ENCODE measurements at regions not wholly inside any gene's neighbourhood (a gene's known extent, or its start where the extent isn't known, plus 50 kb on each side); places are given as distances from the start of the nearest gene placed in this dataset.

DNA sequence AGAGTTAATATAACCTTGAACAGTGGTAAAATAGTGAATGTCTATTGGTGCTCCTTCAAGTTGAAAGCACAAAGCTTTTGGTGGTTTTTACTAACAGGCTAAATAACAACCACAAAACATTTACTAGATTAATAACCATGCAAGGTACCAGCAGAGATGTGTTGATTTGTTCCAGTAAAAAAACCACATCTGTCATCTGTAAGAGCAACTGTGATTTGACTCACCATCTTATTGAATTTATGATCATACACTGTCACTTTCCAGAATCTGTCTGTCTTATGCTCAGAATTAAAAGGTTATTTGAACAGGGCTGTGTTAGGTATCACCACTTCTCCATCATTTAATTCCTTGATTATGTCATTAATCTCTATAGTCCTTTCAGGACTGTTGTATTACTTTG, 107.0 kb upstream of the PTHLH start:
- no peak overlapping the region for H3K27ac Mint-ChIP-seq (ENCODE audit: unreplicated experiment)
- TF ChIP-seq, protein P1, sequence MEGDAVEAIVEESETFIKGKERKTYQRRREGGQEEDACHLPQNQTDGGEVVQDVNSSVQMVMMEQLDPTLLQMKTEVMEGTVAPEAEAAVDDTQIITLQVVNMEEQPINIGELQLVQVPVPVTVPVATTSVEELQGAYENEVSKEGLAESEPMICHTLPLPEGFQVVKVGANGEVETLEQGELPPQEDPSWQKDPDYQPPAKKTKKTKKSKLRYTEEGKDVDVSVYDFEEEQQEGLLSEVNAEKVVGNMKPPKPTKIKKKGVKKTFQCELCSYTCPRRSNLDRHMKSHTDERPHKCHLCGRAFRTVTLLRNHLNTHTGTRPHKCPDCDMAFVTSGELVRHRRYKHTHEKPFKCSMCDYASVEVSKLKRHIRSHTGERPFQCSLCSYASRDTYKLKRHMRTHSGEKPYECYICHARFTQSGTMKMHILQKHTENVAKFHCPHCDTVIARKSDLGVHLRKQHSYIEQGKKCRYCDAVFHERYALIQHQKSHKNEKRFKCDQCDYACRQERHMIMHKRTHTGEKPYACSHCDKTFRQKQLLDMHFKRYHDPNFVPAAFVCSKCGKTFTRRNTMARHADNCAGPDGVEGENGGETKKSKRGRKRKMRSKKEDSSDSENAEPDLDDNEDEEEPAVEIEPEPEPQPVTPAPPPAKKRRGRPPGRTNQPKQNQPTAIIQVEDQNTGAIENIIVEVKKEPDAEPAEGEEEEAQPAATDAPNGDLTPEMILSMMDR (conservative IDR thresholded peaks at IDR 0.05), result no peak
- no peaks in the 10 kb centered on the region for H3K27me3 Mint-ChIP-seq (ENCODE audit: low read depth)
- DNase-seq (ENCODE audit: low read depth, low spot score), result no peak
- H3K4me1 Mint-ChIP-seq, result no peaks in the 10 kb centered on the region
- H3K36me3 Mint-ChIP-seq (ENCODE audit: low read depth), result peaks cover 2% of the 10 kb centered on the region
- H3K9me3 Mint-ChIP-seq, result peaks cover 9% of the 10 kb centered on the region
- no peak overlapping the region for H3K4me3 Mint-ChIP-seq

DNA sequence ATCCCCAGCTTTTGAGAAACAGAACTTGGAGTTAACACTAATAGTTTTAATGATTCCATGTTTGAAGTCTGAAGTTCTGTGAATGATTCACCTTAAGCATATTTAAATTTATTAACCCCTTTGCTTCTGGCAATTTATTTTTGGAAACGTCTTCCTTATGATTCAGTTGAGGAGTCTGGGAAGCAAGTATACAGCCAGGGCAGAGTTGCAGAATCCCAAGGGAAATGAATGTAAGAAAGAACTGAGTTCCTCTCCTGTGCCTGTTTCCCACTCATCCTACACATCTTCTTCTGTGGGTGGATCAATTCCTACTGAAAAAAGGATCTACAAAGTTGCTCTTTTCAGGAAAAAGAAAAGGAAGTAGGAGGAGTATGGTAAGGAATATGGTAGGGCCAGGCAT, 108.2 kb upstream of the CCDC91 start:
- no peaks in the 10 kb centered on the region for H3K36me3 Mint-ChIP-seq (ENCODE audit: low read depth)
- peaks cover 4% of the 10 kb centered on the region for H3K9me3 Mint-ChIP-seq
- no peaks in the 10 kb centered on the region for H3K4me1 Mint-ChIP-seq
- DNase-seq (ENCODE audit: low read depth, low spot score), result no peak
- no peak overlapping the region for H3K4me3 Mint-ChIP-seq
- H3K27me3 Mint-ChIP-seq (ENCODE audit: low read depth), result no peaks in the 10 kb centered on the region
- TF ChIP-seq, protein P1 (conservative IDR thresholded peaks at IDR 0.05), result no peak
- no peak overlapping the region for H3K27ac Mint-ChIP-seq (ENCODE audit: unreplicated experiment)

DNA sequence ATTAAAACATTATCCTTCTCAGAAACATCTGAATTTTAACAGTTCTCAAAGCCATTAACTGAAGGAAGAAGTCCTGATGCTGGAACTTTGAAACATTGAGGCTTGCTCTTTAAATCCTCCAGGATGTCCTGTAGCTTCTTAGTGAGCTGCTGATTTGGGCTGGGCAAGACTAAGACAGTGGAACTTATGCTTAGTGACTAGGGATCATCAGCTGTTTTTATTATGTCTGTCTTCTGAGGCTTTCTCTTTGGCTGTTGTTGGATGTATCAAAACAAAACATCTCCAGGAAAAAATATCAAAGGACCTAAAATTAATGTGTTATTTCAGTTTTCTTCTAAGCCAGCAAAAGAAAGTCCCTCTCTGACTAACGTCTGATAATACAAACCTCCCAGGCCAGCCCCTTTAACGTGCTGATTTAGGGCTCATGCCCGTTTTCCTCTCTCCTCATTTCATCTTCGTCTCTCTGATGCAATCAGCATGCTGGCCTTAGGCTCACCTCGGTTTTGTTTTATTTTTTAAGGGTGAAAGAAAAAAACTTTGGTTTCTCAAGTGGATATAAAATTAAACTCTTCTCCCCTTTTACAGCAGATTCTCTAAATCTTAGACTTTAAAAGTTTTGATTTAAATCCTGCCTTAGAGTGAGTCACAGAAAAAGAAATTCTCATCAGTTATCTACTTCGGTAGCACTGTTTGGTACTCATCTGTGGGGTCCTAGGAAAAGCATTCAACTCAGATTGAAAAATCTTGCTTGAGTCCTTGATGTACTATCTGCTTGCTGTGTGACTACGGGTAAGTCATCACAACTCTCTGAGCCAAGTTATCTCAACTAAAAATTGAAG, 106.2 kb upstream of the CCDC91 start:
- Mint-ChIP-seq H3K27ac (ENCODE audit: unreplicated experiment) (no peak overlapping the region), H3K9me3 (no peaks in the 10 kb centered on the region), H3K36me3 (ENCODE audit: low read depth) (no peaks in the 10 kb centered on the region), H3K4me3 (no peak overlapping the region), H3K4me1 (no peaks in the 10 kb centered on the region), H3K27me3 (ENCODE audit: low read depth) (no peaks in the 10 kb centered on the region)
- DNase-seq (ENCODE audit: low read depth, low spot score), result no peak
- TF ChIP-seq, protein P1 (conservative IDR thresholded peaks at IDR 0.05), result no peak

DNA sequence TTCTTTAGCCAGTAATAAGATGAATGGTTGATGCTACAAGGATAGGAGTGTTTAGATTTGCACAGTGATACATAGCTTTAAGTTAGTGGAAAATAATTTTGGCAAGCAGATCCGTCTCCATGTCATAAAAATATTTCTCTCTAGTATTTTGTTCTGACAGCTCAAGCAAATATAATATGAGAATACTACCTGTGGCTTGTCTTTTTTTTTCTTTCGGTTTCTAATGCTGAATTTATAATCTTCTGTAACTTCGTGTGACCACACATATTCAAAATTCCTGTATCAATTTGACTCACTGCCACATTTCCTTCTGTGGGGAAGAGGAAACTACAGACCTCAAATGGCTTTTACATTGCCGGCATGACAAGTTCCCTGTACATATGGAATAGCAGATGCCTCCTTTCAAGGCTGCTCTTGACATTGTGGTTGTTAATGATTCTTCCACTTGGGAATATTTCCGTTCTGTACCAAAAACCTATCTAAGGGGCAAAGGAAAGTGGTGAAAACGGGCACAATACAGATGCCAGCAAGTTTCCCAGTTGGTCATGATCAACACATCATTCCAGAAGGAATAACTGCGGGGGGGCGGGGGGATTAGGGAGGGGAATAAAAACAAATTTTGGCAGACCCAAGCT, 103.6 kb upstream of the CCDC91 start:
- H3K4me1 Mint-ChIP-seq, result peaks cover 5% of the 10 kb centered on the region
- no peak overlapping the region for H3K27ac Mint-ChIP-seq (ENCODE audit: unreplicated experiment)
- H3K4me3 Mint-ChIP-seq, result no peak overlapping the region
- H3K36me3 Mint-ChIP-seq (ENCODE audit: low read depth), result no peaks in the 10 kb centered on the region
- no peaks in the 10 kb centered on the region for H3K27me3 Mint-ChIP-seq (ENCODE audit: low read depth)
- no peak for DNase-seq (ENCODE audit: low read depth, low spot score)
- no peaks in the 10 kb centered on the region for H3K9me3 Mint-ChIP-seq
- TF ChIP-seq, protein P1 (conservative IDR thresholded peaks at IDR 0.05), result no peak

DNA sequence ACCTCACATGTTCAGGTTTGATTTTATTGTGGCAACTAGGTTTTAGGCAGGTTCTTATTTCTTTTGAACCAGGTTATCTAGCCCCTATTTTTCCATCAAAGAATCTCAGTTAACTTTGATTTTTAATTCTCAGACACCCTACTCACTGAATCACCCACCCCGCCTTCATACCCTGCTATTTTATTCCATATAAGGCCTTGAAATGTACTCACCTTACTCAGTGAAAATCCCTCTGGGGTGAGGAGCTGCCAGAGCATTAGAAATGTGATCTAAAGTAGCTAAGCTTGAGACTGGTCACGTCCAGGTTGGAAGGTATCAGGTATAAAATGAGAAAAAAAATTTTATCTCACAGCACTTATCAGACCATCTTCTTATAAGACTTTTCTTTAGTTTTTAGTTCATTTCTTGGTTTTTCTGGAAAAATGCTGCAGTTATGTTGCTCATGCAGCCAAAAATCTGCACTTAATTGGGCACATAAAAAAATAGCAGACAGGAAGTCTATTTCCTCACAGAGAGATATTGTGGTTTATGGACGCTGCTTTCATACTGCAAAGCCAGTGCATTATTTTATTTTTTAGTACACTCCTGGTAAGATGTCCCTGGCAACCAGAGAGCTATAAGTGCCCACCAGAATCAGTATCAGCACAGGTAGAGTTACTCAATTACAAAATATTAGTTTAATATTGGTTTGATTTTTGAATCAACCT, 101.5 kb upstream of the CCDC91 start:
- DNase-seq (ENCODE audit: low read depth, low spot score), result no peak
- Mint-ChIP-seq H3K4me3 (no peak overlapping the region), H3K4me1 (peaks cover 5% of the 10 kb centered on the region), H3K36me3 (ENCODE audit: low read depth) (no peaks in the 10 kb centered on the region), H3K27ac (ENCODE audit: unreplicated experiment) (no peak overlapping the region), H3K9me3 (no peaks in the 10 kb centered on the region), H3K27me3 (ENCODE audit: low read depth) (no peaks in the 10 kb centered on the region)
- TF ChIP-seq, protein P1 (conservative IDR thresholded peaks at IDR 0.05), result no peak

Measured in neural crest cell (in vitro differentiated cells).